Natural killer cell (primary cell): ENCODE measurements at regions not wholly inside any gene's neighbourhood (a gene's known extent, or its start where the extent isn't known, plus 50 kb on each side); places are given as distances from the start of the nearest gene placed in this dataset.

Source experiments
- ATAC-seq, 3 donors: fragments of 150-1000 bp in 2 of 3; fragments of 200-7000 bp in 1 of 3; cut with Tn5 transposase; 1 replicate in 1 of 3; 2 replicates in 2 of 3; pipeline ENCODE4 v1.10.0; 2021; ENCODE audit warnings: mild to moderate bottlenecking in 2 of 3, moderate library complexity in 2 of 3
- DNase-seq, 2 donors: peaks; one replicate each; pipeline versions ENCODE4 v3.0.0 to v3.0.0-alpha.2; 2013 to 2021; ENCODE audit warnings: mixed read lengths in 1 of 2
- H3K27ac ChIP-seq: one replicate; pipeline ENCODE4 v1.5.1; 2013; ENCODE audit warnings: mild to moderate bottlenecking, low read length
- H3K27me3 ChIP-seq: one replicate; pipeline ENCODE4 v1.6.1; 2013; ENCODE audit warnings: low read length; ENCODE audit not compliant: control insufficient read depth, insufficient read depth
- H3K36me3 ChIP-seq: one replicate; pipeline ENCODE4 v1.6.1; 2013; ENCODE audit warnings: low read length; ENCODE audit not compliant: control insufficient read depth, insufficient read depth
- H3K4me1 ChIP-seq: one replicate; pipeline ENCODE4 v1.6.1; 2013; ENCODE audit warnings: low read length; ENCODE audit not compliant: control insufficient read depth, insufficient read depth
- H3K4me3 ChIP-seq: one replicate; pipeline ENCODE4 v1.5.1; 2013; ENCODE audit warnings: low read length
- H3K9me3 ChIP-seq: one replicate; pipeline ENCODE4 v1.6.1; 2013; ENCODE audit warnings: low read length; ENCODE audit not compliant: control insufficient read depth, insufficient read depth
- H3K27ac Mint-ChIP-seq, 2 donors: one replicate each; pipeline ENCODE4 v1.8.0; 2022; ENCODE audit warnings: mild to moderate bottlenecking in 2 of 2, mixed read lengths in 2 of 2, moderate library complexity in 1 of 2
- H3K27me3 Mint-ChIP-seq, 2 donors: one replicate each; pipeline ENCODE4 v1.8.0; 2022; ENCODE audit warnings: low read depth in 2 of 2, mixed read lengths in 2 of 2
- H3K36me3 Mint-ChIP-seq: one replicate; pipeline ENCODE4 v1.8.0; 2022; ENCODE audit warnings: mixed read lengths
- H3K4me1 Mint-ChIP-seq, 2 donors: one replicate each; pipeline ENCODE4 v1.8.0; 2022; ENCODE audit warnings: mixed read lengths in 2 of 2
- H3K4me3 Mint-ChIP-seq: one replicate; pipeline ENCODE4 v1.8.0; 2022; ENCODE audit warnings: mild to moderate bottlenecking, moderate library complexity, mixed read lengths
- H3K9me3 Mint-ChIP-seq, 2 donors: one replicate each; pipeline ENCODE4 v1.8.0; 2022; ENCODE audit warnings: mixed read lengths in 2 of 2
- CTCF ChIP-seq: fragments of 200-600 bp; IDR thresholded peaks from one replicate; pipeline ENCODE4 v1.8.0; 2022; ENCODE audit warnings: antibody characterized with exemption
- WGBS: methylation state at CpG from one replicate; pipeline ENCODE4 v1.1.7; 2013; ENCODE audit warnings: missing lambda C conversion rate; ENCODE audit not compliant: insufficient coverage; 5-methylcytosine and 5-hydroxymethylcytosine counted together
- intact Hi-C: fragments of 100-400 bp; cut with micrococcal nuclease; formaldehyde crosslinking; loops from one replicate; pipeline ENCODE4 v1.14.2; 2022

GRCh38 chr10:29874606-29875269 is 184.6 kb downstream of the JCAD start:
- Histone ChIP-seq H3K9me3 (no peaks in the 10 kb centered on the region), H3K27me3 (no peaks in the 10 kb centered on the region), H3K36me3 (no peaks in the 10 kb centered on the region), H3K4me3 (no peak overlapping the region), H3K27ac (no peak overlapping the region), H3K4me1 (no peaks in the 10 kb centered on the region)
- ATAC-seq (no peak), DNase-seq (no peak)
- Mint-ChIP-seq H3K9me3 (peaks cover 4 to 9% of the 10 kb centered on the region in 2 donors), H3K4me1 (no peaks in the 10 kb centered on the region), H3K27ac (no peak overlapping the region), H3K27me3 (peaks cover 24 to 29% of the 10 kb centered on the region in 2 donors), H3K36me3 (no peaks in the 10 kb centered on the region), H3K4me3 (no peak overlapping the region)
- no peak for TF ChIP-seq CTCF
- 42% methylated on average over 7 of the region's 8 CpGs for WGBS
- intact Hi-C loops = no loop called here

- intact Hi-C loops = no loop called here
- Mint-ChIP-seq H3K4me3 (no peak overlapping the region), H3K4me1 (no peaks in the 10 kb centered on the region), H3K36me3 (no peaks in the 10 kb centered on the region), H3K9me3 (peaks cover 4 to 9% of the 10 kb centered on the region in 2 donors), H3K27ac (no peak overlapping the region), H3K27me3 (peaks cover 24 to 29% of the 10 kb centered on the region in 2 donors)
- Histone ChIP-seq H3K36me3 (no peaks in the 10 kb centered on the region), H3K4me3 (no peak overlapping the region), H3K27ac (no peak overlapping the region), H3K9me3 (no peaks in the 10 kb centered on the region), H3K27me3 (no peaks in the 10 kb centered on the region), H3K4me1 (no peaks in the 10 kb centered on the region)
- ATAC-seq (no peak), DNase-seq (no peak)
- TF ChIP-seq CTCF = no peak
- WGBS = 56% methylated on average over 1 of the region's 1 CpG
Measured at GRCh38 chr10:29873941-29874484, 185.4 kb downstream of the JCAD start.

DNA sequence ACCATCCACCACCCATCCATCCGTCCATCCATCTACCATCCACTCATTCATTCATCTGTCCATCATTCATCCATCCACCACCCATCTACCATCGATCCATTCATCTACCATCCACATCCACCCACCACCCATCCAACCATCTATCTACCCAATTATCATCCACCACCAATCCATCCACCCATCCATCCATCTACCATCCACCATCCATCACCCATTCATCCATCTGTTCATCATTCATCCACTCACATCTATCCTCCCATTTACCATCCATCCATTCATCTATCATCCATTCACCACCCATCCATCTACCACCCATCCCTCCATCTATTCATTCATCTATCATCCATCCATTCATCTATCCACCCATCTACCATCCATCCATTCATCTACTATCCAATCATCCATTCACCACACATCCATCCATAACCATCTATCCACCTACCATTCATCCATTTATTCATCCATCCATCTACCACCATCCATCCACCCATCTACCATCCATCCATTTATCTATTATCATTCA is 188.8 kb downstream of the JCAD start:
- TF ChIP-seq CTCF = no peak
- peaks cover 4 to 9% of the 10 kb centered on the region in 2 donors for H3K9me3 Mint-ChIP-seq
- H3K4me1 ChIP-seq = no peaks in the 10 kb centered on the region
- H3K27ac Mint-ChIP-seq = no peak overlapping the region
- no peaks in the 10 kb centered on the region for H3K36me3 Mint-ChIP-seq
- no peaks in the 10 kb centered on the region for H3K9me3 ChIP-seq
- 91% methylated on average over 2 of the region's 2 CpGs for WGBS
- no peaks in the 10 kb centered on the region for H3K27me3 ChIP-seq
- H3K4me3 Mint-ChIP-seq = no peak overlapping the region
- intact Hi-C loops = no loop called here
- DNase-seq (no peak), ATAC-seq (no peak)
- H3K27ac ChIP-seq = no peak overlapping the region
- no peak overlapping the region for H3K4me3 ChIP-seq
- H3K27me3 Mint-ChIP-seq = peaks cover under 1 to 6% of the 10 kb centered on the region in 2 donors
- no peaks in the 10 kb centered on the region for H3K36me3 ChIP-seq
- no peaks in the 10 kb centered on the region for H3K4me1 Mint-ChIP-seq
